DND-41 (cell line): ENCODE measurements at regions not wholly inside any gene's neighbourhood (a gene's known extent, or its start where the extent isn't known, plus 50 kb on each side); places are given as distances from the start of the nearest gene placed in this dataset.

Experiments
- ATAC-seq: fragments of 200-7000 bp; cut with Tn5 transposase; 3 replicates; pipeline ENCODE4 v1.9.1; 2021; ENCODE audit warnings: low read depth; ENCODE audit not compliant: insufficient read depth
- DNase-seq: peaks from one replicate; pipeline ENCODE4 v3.0.0-alpha.2; 2020
- H2AFZ ChIP-seq: 2 replicates; pipeline ENCODE4 v1.6.0; 2012; ENCODE audit warnings: low read depth, low read length
- H3K27ac ChIP-seq: 2 replicates; pipeline ENCODE4 v1.5.1; 2012; ENCODE audit warnings: low read length, inconsistent platforms
- H3K27me3 ChIP-seq: fragments of 200-600 bp; sonication (generic); 2 replicates; pipeline ENCODE4 v1.6.0; 2012; ENCODE audit warnings: low read length, mild to moderate bottlenecking, inconsistent platforms; ENCODE audit not compliant: insufficient read depth, poor library complexity
- H3K36me3 ChIP-seq: 2 replicates; pipeline ENCODE4 v1.5.1; 2012; ENCODE audit warnings: low read length, inconsistent platforms; ENCODE audit not compliant: insufficient read depth
- H3K4me1 ChIP-seq: 2 replicates; pipeline ENCODE4 v1.5.1; 2012; ENCODE audit warnings: mild to moderate bottlenecking, low read length; ENCODE audit not compliant: insufficient read depth
- H3K4me2 ChIP-seq: 2 replicates; pipeline ENCODE4 v1.6.0; 2012; ENCODE audit warnings: mild to moderate bottlenecking, moderate library complexity, low read length, inconsistent platforms; ENCODE audit not compliant: insufficient read depth
- H3K4me3 ChIP-seq, 2 experiments: fragments of 200-600 bp in 1 of 2; shearing (Covaris generic) in 1 of 2; 2 replicates each; pipeline ENCODE4 v1.5.1; 2012 to 2016; ENCODE audit warnings: inconsistent platforms in 2 of 2, low read length in 2 of 2, mild to moderate bottlenecking in 2 of 2, low read depth in 1 of 2, moderate library complexity in 1 of 2
- H3K79me2 ChIP-seq: 2 replicates; pipeline ENCODE4 v1.6.0; 2012; ENCODE audit warnings: low read length, inconsistent platforms; ENCODE audit not compliant: insufficient read depth
- H3K9ac ChIP-seq: 2 replicates; pipeline ENCODE4 v1.6.0; 2012; ENCODE audit warnings: low read depth, mild to moderate bottlenecking, inconsistent platforms, low read length, moderate library complexity
- H3K9me3 ChIP-seq: 2 replicates; pipeline ENCODE4 v1.5.1; 2012; ENCODE audit warnings: low read length, moderate library complexity, mild to moderate bottlenecking, inconsistent platforms; ENCODE audit not compliant: insufficient read depth, severe bottlenecking
- H4K20me1 ChIP-seq: 2 replicates; pipeline ENCODE4 v1.6.0; 2012; ENCODE audit warnings: low read length; ENCODE audit not compliant: insufficient read depth
- CTCF ChIP-seq: IDR thresholded peaks from 2 replicates; pipeline ENCODE4 v1.5.1; 2012; ENCODE audit warnings: borderline replicate concordance, low read length, moderate library complexity, mild to moderate bottlenecking; ENCODE audit not compliant: poor library complexity, severe bottlenecking; ENCODE audit errors: extremely low read depth
- EZH2 ChIP-seq: IDR thresholded peaks from 3 replicates; pipeline ENCODE4 v1.6.1; 2012; ENCODE audit warnings: borderline replicate concordance, low read depth, mild to moderate bottlenecking, moderate library complexity, low read length, inconsistent platforms; ENCODE audit not compliant: severe bottlenecking

DNA sequence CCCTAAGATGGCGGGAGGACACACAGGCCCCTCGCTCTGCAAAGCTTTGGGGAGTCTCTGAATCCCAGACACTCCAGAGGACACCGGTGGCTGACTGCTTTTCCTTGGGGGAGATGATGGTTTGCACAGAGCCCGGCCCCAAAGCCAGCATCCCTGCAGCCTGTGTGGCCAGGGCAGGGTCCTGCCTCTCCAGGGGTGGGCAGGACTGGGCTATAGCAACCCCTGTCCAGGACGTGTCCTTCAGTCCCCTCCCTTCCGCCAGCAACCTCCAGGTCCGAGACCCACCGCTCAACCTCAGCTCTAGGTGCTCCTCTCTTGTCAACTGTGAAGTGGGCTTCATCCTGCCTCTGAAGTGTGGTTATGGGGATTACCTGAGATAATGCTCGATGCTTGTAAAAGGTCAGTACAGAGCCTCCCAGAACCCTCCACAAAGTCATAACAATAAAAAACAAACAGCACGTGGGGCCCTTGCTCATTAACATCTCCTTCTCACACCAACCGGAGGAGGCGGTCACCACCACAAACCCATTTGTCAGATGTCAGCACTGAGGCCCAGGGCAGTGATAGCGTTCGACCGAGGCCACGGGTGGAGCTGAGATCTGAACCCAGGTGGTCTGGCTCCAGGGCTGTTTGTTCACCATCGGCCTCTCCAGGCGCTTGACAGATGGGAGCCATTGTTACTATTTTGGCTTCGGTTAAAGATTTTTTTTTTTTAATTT lies 304.8 kb downstream of the IRF8 start:
- H3K9ac ChIP-seq: no peak overlapping the region
- DNase-seq (no peak), ATAC-seq (no peak)
- no peak overlapping the region for H2AFZ ChIP-seq
- no peaks in the 10 kb centered on the region for H3K79me2 ChIP-seq
- no peak overlapping the region for H3K27ac ChIP-seq
- no peaks in the 10 kb centered on the region for H3K4me1 ChIP-seq
- H3K27me3 ChIP-seq: peaks cover 4% of the 10 kb centered on the region
- H3K4me2 ChIP-seq: no peak overlapping the region
- TF ChIP-seq CTCF: no peak
- TF ChIP-seq EZH2: no peak
- no peaks in the 10 kb centered on the region for H4K20me1 ChIP-seq
- no peaks in the 10 kb centered on the region for H3K9me3 ChIP-seq
- no peaks in the 10 kb centered on the region for H3K36me3 ChIP-seq
- no peak overlapping the region for H3K4me3 ChIP-seq

DNA sequence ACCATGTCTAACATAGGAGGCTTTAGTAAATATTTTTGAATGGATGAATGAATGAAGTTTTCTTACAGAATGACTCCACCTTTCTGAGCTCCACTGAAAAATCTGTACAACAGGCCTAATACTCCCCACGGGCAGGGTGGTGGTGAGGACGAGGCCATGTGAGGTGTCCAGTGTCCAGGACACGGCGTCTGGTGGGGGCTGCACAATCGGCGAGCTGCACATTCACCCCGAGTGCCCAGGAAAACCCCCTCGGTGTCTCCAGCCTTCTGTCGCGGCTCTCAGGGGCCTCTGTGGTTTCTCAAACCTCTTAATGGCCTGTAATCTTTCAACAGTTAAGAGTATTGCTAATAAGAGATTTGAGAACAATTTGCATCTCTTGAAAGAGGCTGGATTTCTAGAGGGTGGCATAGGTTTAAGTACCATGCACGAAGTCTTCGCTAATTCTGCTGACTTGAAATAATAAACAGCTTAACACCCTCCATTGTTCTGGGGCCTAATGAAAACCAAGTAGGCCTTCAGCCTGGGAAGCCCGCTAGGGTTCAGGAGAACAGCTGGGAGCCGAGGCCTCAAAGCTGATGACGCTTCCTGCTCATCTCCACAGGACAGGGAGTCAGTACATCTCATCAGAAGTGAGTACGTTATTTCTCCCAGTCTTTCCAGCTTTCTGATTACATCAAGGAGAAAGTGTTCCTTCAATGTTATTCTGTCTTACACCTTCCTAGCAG lies 304.6 kb upstream of the FOXF1 start:
- Histone ChIP-seq H3K27me3 (no peaks in the 10 kb centered on the region), H3K36me3 (no peaks in the 10 kb centered on the region), H3K79me2 (no peaks in the 10 kb centered on the region), H3K4me3 (no peak overlapping the region), H3K4me1 (no peaks in the 10 kb centered on the region), H3K27ac (no peak overlapping the region), H2AFZ (no peak overlapping the region), H3K9ac (no peak overlapping the region), H3K4me2 (no peak overlapping the region), H4K20me1 (no peaks in the 10 kb centered on the region), H3K9me3 (no peaks in the 10 kb centered on the region)
- no peak for DNase-seq
- TF ChIP-seq CTCF: no peak
- no peak for TF ChIP-seq EZH2
- ATAC-seq: no peak

- Histone ChIP-seq H3K9ac (no peak overlapping the region), H3K36me3 (no peaks in the 10 kb centered on the region), H4K20me1 (no peaks in the 10 kb centered on the region), H3K27ac (no peak overlapping the region), H3K79me2 (no peaks in the 10 kb centered on the region), H3K4me3 (no peak overlapping the region), H3K27me3 (no peaks in the 10 kb centered on the region), H3K4me1 (no peaks in the 10 kb centered on the region), H3K4me2 (no peak overlapping the region), H2AFZ (no peak overlapping the region), H3K9me3 (peaks cover 9% of the 10 kb centered on the region)
- ATAC-seq: no peak
- no peak for TF ChIP-seq CTCF
- TF ChIP-seq EZH2: no peak
- no peak for DNase-seq
Measured at GRCh38 chr16:86207350-86207749, 303.0 kb upstream of the FOXF1 start.
